ENCODE measurements at regions not wholly inside any gene's neighbourhood (a gene's known extent, or its start where the extent isn't known, plus 50 kb on each side); places are given as distances from the start of the nearest gene placed in this dataset.

GRCh38 chr14:31962920-31963319 lies 114.2 kb upstream of the ARHGAP5 start:
- DNase-seq (ENCODE audit: extremely low read depth in 1 of 4, low spot score in 3 of 4) (no peak), FAIRE-seq (no peak), ATAC-seq (no peak)
- H3K27me3 ChIP-seq (ENCODE audit: control insufficient read depth in 2 of 2, insufficient read depth in 2 of 2, low read length in 2 of 2) = no peaks in the 10 kb centered on the region
- ChIA-PET CTCF (ENCODE audit: low intra/inter-chr PET ratio) (no interaction called here), POLR2A (no interaction called here)
- no peak overlapping the region for H3K4me2 ChIP-seq (ENCODE audit: insufficient read depth, low read length)
- H3K36me3 ChIP-seq (ENCODE audit: control insufficient read depth, insufficient read depth, low read length) = no peaks in the 10 kb centered on the region
- no peaks in the 10 kb centered on the region for H3K9me1 ChIP-seq (ENCODE audit: control insufficient read depth, insufficient read depth, low read length)
- TF ChIP-seq CBX1 (IDR thresholded peaks at IDR 0.05; ENCODE audit: low read depth) = no peak
- TF ChIP-seq TFAP4 (CRISPR knock-in tag; IDR thresholded peaks at IDR 0.05; ENCODE audit: borderline replicate concordance) = no peak
- no peak for TF ChIP-seq SMARCA5 (IDR thresholded peaks at IDR 0.05)
- no peak for TF ChIP-seq ZBTB40 (IDR thresholded peaks at IDR 0.05)
- no peak for TF ChIP-seq ZBTB40 (CRISPR knock-in tag; IDR thresholded peaks at IDR 0.05)
- no peak for TF ChIP-seq MXD1 (CRISPR knock-in tag; IDR thresholded peaks at IDR 0.05; ENCODE audit: borderline replicate concordance, poor library complexity, severe bottlenecking)
- 30% methylated on average over 4 of the region's 4 CpGs for WGBS (ENCODE audit: insufficient coverage, low coverage, missing lambda C conversion rate)
- H3K79me2 ChIP-seq (ENCODE audit: control insufficient read depth, insufficient read depth, low read length) = no peaks in the 10 kb centered on the region
- in situ Hi-C loops (cut with MboI) = no loop called here
- H3K4me3 ChIP-seq = no peak overlapping the region
- no peak overlapping the region for H3K27ac ChIP-seq (ENCODE audit: extremely low read depth, low read depth, low read length)
- no peak overlapping the region for H3K9ac ChIP-seq (ENCODE audit: insufficient read depth in 1 of 2, low read depth in 2 of 2, low read length in 2 of 2)
- BruUV-seq (replicated peaks) = no TSS peak
- no peaks in the 10 kb centered on the region for H4K20me1 ChIP-seq (replicated peaks; ENCODE audit: control insufficient read depth, insufficient read depth, low read length)
- intact Hi-C loops (cut with micrococcal nuclease) = no loop called here
- peaks cover 0 to 5% of the 10 kb centered on the region in 2 experiments; a peak in 3 of 5 replicates for H3K4me1 ChIP-seq (replicated peaks in 1 of 2; ENCODE audit: control insufficient read depth in 2 of 2, insufficient read depth in 2 of 2, low read length in 2 of 2)
- H2AFZ ChIP-seq (ENCODE audit: low read depth, low read length) = no peak overlapping the region
- H3K9me3 ChIP-seq (replicated peaks; ENCODE audit: control insufficient read depth, insufficient read depth, low read depth, low read length) = no peaks in the 10 kb centered on the region
